Endothelial cell of umbilical vein (primary cell): ENCODE measurements at regions not wholly inside any gene's neighbourhood (a gene's known extent, or its start where the extent isn't known, plus 50 kb on each side); places are given as distances from the start of the nearest gene placed in this dataset.

Source experiments
- BruUV-seq: library from RNA; stranded (reverse); fragments of 400-500 nt; replicated peaks from 2 replicates; lab custom pipeline; 2021; lab: Mats Ljungman, UMichigan
- CTCF ChIA-PET: fragments of 300-600, 350-600 bp; sonication (Branson Sonifier 250); formaldehyde crosslinking; loops from one replicate; lab custom pipeline; 2021; ENCODE audit warnings: antibody characterized with exemption, inconsistent platforms; lab: Charles Lee
- POLR2A ChIA-PET: fragments of 300-600, 350-600 bp; sonication (Branson Sonifier 250); formaldehyde crosslinking; loops from one replicate; lab custom pipeline; 2021; ENCODE audit warnings: antibody characterized with exemption, inconsistent platforms; lab: Charles Lee
- DNase-seq: peaks from one replicate; pipeline ENCODE4 v3.0.0-alpha.2; 2011; ENCODE audit warnings: low read depth, low spot score
- FAIRE-seq: peaks from 2 replicates; lab custom pipeline; 2011; peaks lifted over from hg19 to GRCh38; lab: Jason Lieb, UNC
- H2AFZ ChIP-seq: 2 replicates; pipeline ENCODE4 v1.6.0; 2012; ENCODE audit warnings: low read depth, low read length, control low read depth, inconsistent platforms
- H3K27ac ChIP-seq: 2 replicates; pipeline ENCODE4 v1.5.1; 2011; ENCODE audit warnings: low read depth, mild to moderate bottlenecking, control low read depth, low read length, moderate library complexity; ENCODE audit not compliant: insufficient read depth
- H3K27me3 ChIP-seq, 2 experiments: 2 replicates each; pipeline versions ENCODE4 v1.6.0 to v1.6.1; 2011; ENCODE audit warnings: low read length in 2 of 2, mixed read lengths in 1 of 2; ENCODE audit not compliant: control insufficient read depth in 2 of 2, insufficient read depth in 2 of 2
- H3K36me3 ChIP-seq, 2 experiments: 2 replicates in 1 of 2; 3 replicates in 1 of 2; pipeline ENCODE4 v1.5.1; 2011; ENCODE audit warnings: low read length in 2 of 2, mild to moderate bottlenecking in 1 of 2, moderate library complexity in 1 of 2; ENCODE audit not compliant: control insufficient read depth in 2 of 2, insufficient read depth in 2 of 2; ENCODE audit errors: extremely low read depth in 1 of 2
- H3K4me1 ChIP-seq: 3 replicates; pipeline ENCODE4 v1.5.1; 2011; ENCODE audit warnings: mild to moderate bottlenecking, low read length; ENCODE audit not compliant: control insufficient read depth, insufficient read depth; ENCODE audit errors: extremely low read depth
- H3K4me2 ChIP-seq: 2 replicates; pipeline ENCODE4 v1.6.1; 2011; ENCODE audit warnings: low read length, control low read depth, mixed read lengths; ENCODE audit not compliant: insufficient read depth
- H3K4me3 ChIP-seq, 3 experiments: fragments of 200-600 bp in 1 of 3; sonication (generic), shearing (Covaris generic) in 1 of 3; replicated peaks in 1 of 3; 2 replicates each; pipeline ENCODE4 v1.5.1; 2011 to 2016; ENCODE audit warnings: control low read depth in 3 of 3, low read length in 3 of 3, mild to moderate bottlenecking in 2 of 3, inconsistent platforms in 1 of 3, low read depth in 1 of 3, moderate library complexity in 1 of 3; ENCODE audit not compliant: insufficient read depth in 1 of 3
- H3K79me2 ChIP-seq: 2 replicates; pipeline ENCODE4 v1.6.0; 2012; ENCODE audit warnings: low read length, inconsistent platforms; ENCODE audit not compliant: control insufficient read depth, insufficient read depth
- H3K9ac ChIP-seq: replicated peaks from 2 replicates; pipeline ENCODE3; 2011; ENCODE audit warnings: low read length, control low read depth; ENCODE audit not compliant: insufficient read depth; ENCODE audit errors: extremely low read depth
- H3K9me1 ChIP-seq: replicated peaks from 3 replicates; pipeline ENCODE4 v1.6.0; 2011; ENCODE audit warnings: mild to moderate bottlenecking, low read length; ENCODE audit not compliant: control insufficient read depth, insufficient read depth; ENCODE audit errors: extremely low read depth
- H3K9me3 ChIP-seq: replicated peaks from 2 replicates; pipeline ENCODE4 v1.5.1; 2012; ENCODE audit warnings: low read length, inconsistent platforms; ENCODE audit not compliant: control insufficient read depth, insufficient read depth
- H4K20me1 ChIP-seq: replicated peaks from 2 replicates; pipeline ENCODE3; 2011; ENCODE audit warnings: mild to moderate bottlenecking, low read length; ENCODE audit not compliant: control insufficient read depth, insufficient read depth; ENCODE audit errors: extremely low read depth
- CTCF ChIP-seq, 2 donors: IDR thresholded peaks; 1 replicate in 1 of 2; 2 replicates in 1 of 2; pipeline ENCODE4 v1.5.1; 2011; ENCODE audit warnings: low read length in 2 of 2, mild to moderate bottlenecking in 2 of 2, moderate library complexity in 2 of 2, control low read depth in 1 of 2, inconsistent platforms in 1 of 2, low read depth in 1 of 2; ENCODE audit not compliant: insufficient read depth in 1 of 2; ENCODE audit errors: extremely low read depth in 1 of 2
- EZH2 ChIP-seq: IDR thresholded peaks from 2 replicates; pipeline ENCODE4 v1.6.1; 2012; ENCODE audit warnings: borderline replicate concordance, low read depth, mild to moderate bottlenecking, moderate library complexity, low read length, inconsistent platforms; ENCODE audit not compliant: severe bottlenecking
- FOS ChIP-seq: IDR thresholded peaks from 2 replicates; pipeline ENCODE4 v1.6.1; 2011; ENCODE audit warnings: mild to moderate bottlenecking, low read length, moderate library complexity, borderline replicate concordance; ENCODE audit not compliant: insufficient read depth
- GATA2 ChIP-seq: IDR thresholded peaks from 2 replicates; pipeline ENCODE4 v1.7.0; 2011; ENCODE audit warnings: low read depth, mild to moderate bottlenecking, moderate library complexity, mixed read lengths, low read length; ENCODE audit not compliant: insufficient read length, insufficient read depth
- JUN ChIP-seq: IDR thresholded peaks from 2 replicates; pipeline ENCODE4 v1.6.1; 2011; ENCODE audit warnings: borderline replicate concordance, low read depth; ENCODE audit not compliant: insufficient read length, insufficient read depth
- MAX ChIP-seq: IDR thresholded peaks from 2 replicates; pipeline ENCODE4 v1.6.1; 2011; ENCODE audit not compliant: insufficient read depth, insufficient read length
- MYC ChIP-seq: IDR thresholded peaks from one replicate; pipeline ENCODE4 v1.6.1; 2011; ENCODE audit warnings: mild to moderate bottlenecking, low read depth, low read length
- POLR2A ChIP-seq: IDR thresholded peaks from 2 replicates; pipeline ENCODE4 v1.6.1; 2012; ENCODE audit warnings: low read depth, mild to moderate bottlenecking, control low read depth, low read length
- POLR2AphosphoS5 ChIP-seq: IDR thresholded peaks from 2 replicates; pipeline ENCODE4 v1.6.1; 2012; ENCODE audit warnings: low read depth, mild to moderate bottlenecking, control low read depth, low read length, moderate library complexity; ENCODE audit not compliant: insufficient read depth
- dilution Hi-C: fragments of 300-500 bp; cut with MboI; formaldehyde crosslinking; loops from one replicate; pipeline ENCODE4 v1.15.0; 2019; ENCODE audit warnings: low sequenced_read_pairs; ENCODE audit not compliant: extremely low pct_ligation_motif_present
- intact Hi-C: fragments of 100-400 bp; cut with micrococcal nuclease; formaldehyde crosslinking; loops from one replicate; pipeline ENCODE4 v1.10.0; 2022

- ChIA-PET CTCF (no interaction called here), POLR2A (interaction anchor here (0.6 kb wide), 1 partner anchor 322 kb away, joined by 3 read pairs; no protein-coding TSS in a partner anchor)
- no TSS peak for BruUV-seq
- no peak overlapping the region for H3K27ac ChIP-seq
- no peaks in the 10 kb centered on the region for H4K20me1 ChIP-seq
- H3K79me2 ChIP-seq = no peaks in the 10 kb centered on the region
- no peak for FAIRE-seq
- H3K9me3 ChIP-seq = no peaks in the 10 kb centered on the region
- intact Hi-C loops = no loop called here
- H3K4me1 ChIP-seq = no peaks in the 10 kb centered on the region
- H3K27me3 ChIP-seq = no peaks in the 10 kb centered on the region
- no peak overlapping the region for H2AFZ ChIP-seq
- no peak overlapping the region for H3K9ac ChIP-seq
- H3K36me3 ChIP-seq = no peaks in the 10 kb centered on the region
- no peak overlapping the region for H3K4me3 ChIP-seq
- H3K4me2 ChIP-seq = no peak overlapping the region
- dilution Hi-C loops = no loop called here
- no peaks in the 10 kb centered on the region for H3K9me1 ChIP-seq
- TF ChIP-seq POLR2A (no peak), GATA2 (no peak), POLR2AphosphoS5 (no peak), MAX (no peak), JUN (no peak), MYC (no peak), FOS (no peak), CTCF (IDR thresholded peaks at IDR 0.05; ENCODE audit: extremely low read depth in 1 of 2, insufficient read depth in 1 of 2, low read depth in 1 of 2, low read length in 2 of 2) (no peak), EZH2 (no peak)
- DNase-seq = no peak
These were observed 380.3 kb downstream of the PLPP3 start for GRCh38 chr1:56199061-56199460.
